D721Med (cell line): ENCODE measurements at regions not wholly inside any gene's neighbourhood (a gene's known extent, or its start where the extent isn't known, plus 50 kb on each side); places are given as distances from the start of the nearest gene placed in this dataset.

Experiments
- DNase-seq: peaks from one replicate; pipeline ENCODE4 v3.0.0; 2011; ENCODE audit warnings: low spot score; ENCODE audit not compliant: insufficient read length
- FAIRE-seq: peaks from 2 replicates; lab custom pipeline; 2011; peaks lifted over from hg19 to GRCh38; lab: Jason Lieb, UNC
- TF ChIP-seq, protein P1 (sequence below): IDR thresholded peaks from 2 replicates; pipeline ENCODE4 v1.5.1; 2012; ENCODE audit warnings: mild to moderate bottlenecking, control low read depth; ENCODE audit not compliant: insufficient read depth; ENCODE audit errors: missing control alignments

- FAIRE-seq (no peak), DNase-seq (no peak)
- TF ChIP-seq, protein P1, sequence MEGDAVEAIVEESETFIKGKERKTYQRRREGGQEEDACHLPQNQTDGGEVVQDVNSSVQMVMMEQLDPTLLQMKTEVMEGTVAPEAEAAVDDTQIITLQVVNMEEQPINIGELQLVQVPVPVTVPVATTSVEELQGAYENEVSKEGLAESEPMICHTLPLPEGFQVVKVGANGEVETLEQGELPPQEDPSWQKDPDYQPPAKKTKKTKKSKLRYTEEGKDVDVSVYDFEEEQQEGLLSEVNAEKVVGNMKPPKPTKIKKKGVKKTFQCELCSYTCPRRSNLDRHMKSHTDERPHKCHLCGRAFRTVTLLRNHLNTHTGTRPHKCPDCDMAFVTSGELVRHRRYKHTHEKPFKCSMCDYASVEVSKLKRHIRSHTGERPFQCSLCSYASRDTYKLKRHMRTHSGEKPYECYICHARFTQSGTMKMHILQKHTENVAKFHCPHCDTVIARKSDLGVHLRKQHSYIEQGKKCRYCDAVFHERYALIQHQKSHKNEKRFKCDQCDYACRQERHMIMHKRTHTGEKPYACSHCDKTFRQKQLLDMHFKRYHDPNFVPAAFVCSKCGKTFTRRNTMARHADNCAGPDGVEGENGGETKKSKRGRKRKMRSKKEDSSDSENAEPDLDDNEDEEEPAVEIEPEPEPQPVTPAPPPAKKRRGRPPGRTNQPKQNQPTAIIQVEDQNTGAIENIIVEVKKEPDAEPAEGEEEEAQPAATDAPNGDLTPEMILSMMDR: no peak
These were observed 177.9 kb downstream of the C9orf50 start for GRCh38 chr9:129442803-129443511.

DNA sequence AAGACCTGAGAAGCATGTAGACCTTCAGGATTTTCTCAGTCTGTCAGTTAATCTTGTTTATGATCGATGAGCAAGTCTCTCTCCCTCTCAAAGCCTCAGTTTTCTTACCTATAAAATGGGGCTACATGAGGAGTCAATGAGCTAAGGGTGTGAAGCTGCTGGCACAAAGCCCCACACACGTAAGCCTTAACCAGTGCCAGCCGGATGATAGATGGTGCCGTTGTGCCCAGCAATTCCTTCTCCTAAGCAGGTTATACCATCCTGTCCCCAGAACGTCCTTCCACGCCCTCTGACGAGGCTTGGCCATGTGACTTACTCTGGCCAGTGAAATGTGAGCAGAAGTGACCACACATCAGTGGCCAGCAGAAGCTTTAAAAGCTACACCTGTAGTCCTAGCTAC is 179.0 kb downstream of the C9orf50 start:
- TF ChIP-seq, protein P1: no peak
- DNase-seq (no peak), FAIRE-seq (no peak)

DNA sequence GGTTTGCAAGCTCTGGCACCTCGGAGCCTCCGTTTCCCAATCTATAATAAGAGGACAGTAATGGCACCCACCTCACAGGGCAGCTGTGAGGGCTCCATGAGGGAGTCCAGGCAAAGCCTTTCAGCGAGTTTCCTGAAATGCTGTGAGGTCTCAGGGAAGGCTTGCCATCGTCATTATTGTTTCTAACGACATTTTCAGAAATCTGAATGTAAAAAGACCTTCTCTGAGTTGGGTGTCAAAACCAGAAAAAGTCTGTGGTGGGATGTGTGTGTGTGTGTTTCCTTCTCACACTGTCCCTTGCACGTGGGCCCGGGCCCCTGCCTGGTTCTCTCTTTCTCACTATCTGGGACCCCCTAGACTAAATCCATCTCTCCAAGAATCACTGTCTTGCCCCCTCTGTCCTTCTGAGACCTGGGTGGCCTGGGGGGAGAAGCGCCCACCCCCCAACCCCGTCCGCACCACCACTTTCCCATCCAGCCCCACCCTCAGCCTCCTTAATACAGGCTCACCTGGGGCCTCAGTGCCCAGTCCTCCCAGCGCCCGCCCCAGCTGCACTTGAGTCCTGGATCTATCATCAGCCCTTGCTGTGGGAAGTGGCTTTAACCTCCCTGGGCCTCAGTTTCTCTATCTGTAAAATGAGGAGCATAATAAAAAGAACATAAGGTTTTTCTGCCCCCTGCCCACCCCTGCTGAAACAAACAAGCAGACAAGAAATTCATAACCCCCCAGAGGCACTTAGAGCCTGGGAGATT is 180.3 kb downstream of the C9orf50 start:
- no peak for FAIRE-seq
- TF ChIP-seq, protein P1: no peak

GRCh38 chr9:129439242-129439641 is 181.7 kb downstream of the C9orf50 start:
- TF ChIP-seq, protein P1: no peak
- no peak for FAIRE-seq
- DNase-seq: no peak

More for the DNA sequence above, 180.3 kb downstream of the C9orf50 start:
- DNase-seq: no peak

- DNase-seq (no peak), FAIRE-seq (no peak)
- TF ChIP-seq, protein P1: no peak
These were observed 183.1 kb downstream of the C9orf50 start for GRCh38 chr9:129437626-129438323.

GRCh38 chr9:129436751-129437625 is 183.9 kb downstream of the C9orf50 start:
- TF ChIP-seq, protein P1: no peak
- DNase-seq: peak; percentile 87
- FAIRE-seq: no peak
